NCI-H2171 treated with DMSO at 0.1 percent for 48 hours (cell line): ENCODE measurements at regions not wholly inside any gene's neighbourhood (a gene's known extent, or its start where the extent isn't known, plus 50 kb on each side); places are given as distances from the start of the nearest gene placed in this dataset.
"Not testable (repeated sequence)": the region's sequence is repeated elsewhere in the genome, so short reads cannot be mapped to it uniquely, and the experiment has no call there.

Experiments
- DNase-seq: peaks from one replicate; lab custom pipeline; 2025; lab: John Stamatoyannopoulos, UW

GRCh38 chr1:68785328-68785727, 288.4 kb upstream of the DEPDC1 start:
- DNase-seq = no peak

GRCh38 chr1:68788762-68789161, 291.9 kb upstream of the DEPDC1 start:
- no peak for DNase-seq

DNA sequence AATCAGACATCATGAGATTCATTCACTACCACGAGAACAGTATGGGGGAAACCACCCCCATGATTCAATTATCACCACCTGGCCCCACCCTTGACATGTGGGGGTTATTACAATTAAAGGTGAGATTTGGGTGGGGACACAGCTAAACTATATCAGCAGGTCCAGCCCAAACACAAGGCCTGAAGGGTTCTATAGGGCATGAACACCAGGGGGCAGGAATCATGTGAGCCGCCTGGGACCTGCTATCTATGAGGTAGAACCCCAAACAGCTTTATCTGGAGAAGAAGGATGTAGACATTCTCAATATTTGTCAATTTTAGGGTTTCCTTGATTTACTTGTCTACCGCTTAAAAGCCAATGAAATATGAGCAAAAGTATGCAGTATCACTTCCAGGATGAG, 294.9 kb upstream of the DEPDC1 start:
- DNase-seq = no peak

DNA sequence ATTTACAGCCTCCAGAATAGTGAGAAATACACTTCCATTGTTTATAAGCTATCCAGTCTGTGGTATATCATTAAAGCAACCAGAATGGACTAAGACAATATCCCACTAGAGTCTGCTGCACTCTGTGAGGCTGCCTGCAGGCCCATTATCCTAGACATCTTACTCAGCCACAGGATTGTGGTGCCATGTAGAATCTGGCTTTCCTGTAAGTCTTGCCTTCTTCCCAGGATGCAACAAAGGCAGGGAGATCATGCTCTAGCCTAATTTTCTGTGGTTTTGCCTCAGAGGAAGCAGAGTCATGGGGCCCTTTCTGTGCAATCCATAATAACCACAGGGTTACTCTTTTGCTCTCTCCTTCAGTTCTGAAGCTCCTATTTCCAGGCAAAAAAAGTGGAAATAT, 299.1 kb upstream of the DEPDC1 start:
- no peak for DNase-seq

GRCh38 chr1:68796888-68797287, 300.0 kb upstream of the DEPDC1 start:
- DNase-seq = no peak

GRCh38 chr1:68798071-68798470, 301.2 kb upstream of the DEPDC1 start:
- DNase-seq = no peak

DNA sequence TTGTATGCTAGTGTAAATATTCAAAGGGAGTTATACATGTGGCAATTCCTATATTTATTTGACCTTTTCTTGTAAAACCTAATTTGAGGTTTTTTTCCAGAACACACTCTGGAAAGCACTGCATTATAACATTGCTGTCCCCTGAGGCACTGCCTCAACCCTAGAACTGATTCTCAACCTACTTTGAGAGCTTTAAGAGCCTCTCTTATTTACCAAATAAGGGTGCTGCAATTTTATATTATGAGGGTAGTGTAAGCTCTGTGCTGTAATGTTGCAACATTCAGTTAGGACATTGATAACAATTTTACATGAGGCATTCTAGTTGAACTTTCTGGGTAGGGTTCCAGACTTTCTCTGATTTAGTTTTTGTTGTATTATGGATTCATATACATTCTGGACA, 302.2 kb upstream of the DEPDC1 start:
- no peak for DNase-seq

DNA sequence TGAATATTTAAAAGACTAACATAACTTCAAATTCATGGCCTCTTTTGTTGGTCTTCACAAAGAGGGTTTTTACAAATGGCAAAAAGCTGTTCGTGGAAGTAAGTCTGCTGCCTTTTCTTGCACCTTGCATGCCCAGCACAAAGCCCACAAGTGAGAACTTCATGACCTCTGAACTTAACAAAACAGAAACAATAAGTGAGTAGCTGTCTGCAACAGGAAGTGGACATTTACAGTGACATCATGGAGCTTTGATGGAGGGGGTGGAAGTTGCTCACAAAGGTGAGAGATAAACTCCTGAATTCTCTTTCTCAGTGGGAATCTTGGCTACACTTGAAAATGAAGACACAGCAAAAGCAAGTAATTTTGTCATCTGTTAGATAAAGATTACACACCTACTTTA, 303.3 kb upstream of the DEPDC1 start:
- DNase-seq = no peak

- DNase-seq = no peak
Measured at GRCh38 chr1:68801440-68801839, 304.6 kb upstream of the DEPDC1 start.

GRCh38 chr1:68805097-68805641, 308.3 kb upstream of the DEPDC1 start:
- no peak for DNase-seq

DNA sequence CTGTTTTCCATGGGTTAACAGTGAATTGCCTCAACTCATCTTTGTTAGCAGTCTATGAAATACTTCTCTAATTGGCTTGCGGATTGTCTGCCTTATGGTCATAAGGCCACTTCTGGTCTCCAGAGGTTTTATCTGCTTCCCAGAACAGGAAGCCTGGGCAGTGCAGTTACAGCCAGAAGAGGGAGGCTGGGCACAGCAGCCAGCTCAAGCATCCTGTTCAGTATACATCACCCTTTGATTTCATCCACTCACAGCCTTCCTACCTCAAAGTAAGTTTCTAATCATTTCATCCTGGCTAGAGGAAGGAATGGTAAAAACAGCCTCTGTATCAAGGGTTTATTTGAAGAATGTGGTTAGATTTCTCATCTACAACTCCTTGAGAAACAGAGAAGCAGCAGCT, 311.5 kb upstream of the DEPDC1 start:
- DNase-seq = no peak

GRCh38 chr1:68811806-68812205, 314.9 kb upstream of the DEPDC1 start:
- DNase-seq = no peak

- no peak for DNase-seq
Measured at GRCh38 chr1:68812333-68812732, 315.5 kb upstream of the DEPDC1 start.

GRCh38 chr1:68814067-68814466, 317.2 kb upstream of the DEPDC1 start:
- no peak for DNase-seq

DNA sequence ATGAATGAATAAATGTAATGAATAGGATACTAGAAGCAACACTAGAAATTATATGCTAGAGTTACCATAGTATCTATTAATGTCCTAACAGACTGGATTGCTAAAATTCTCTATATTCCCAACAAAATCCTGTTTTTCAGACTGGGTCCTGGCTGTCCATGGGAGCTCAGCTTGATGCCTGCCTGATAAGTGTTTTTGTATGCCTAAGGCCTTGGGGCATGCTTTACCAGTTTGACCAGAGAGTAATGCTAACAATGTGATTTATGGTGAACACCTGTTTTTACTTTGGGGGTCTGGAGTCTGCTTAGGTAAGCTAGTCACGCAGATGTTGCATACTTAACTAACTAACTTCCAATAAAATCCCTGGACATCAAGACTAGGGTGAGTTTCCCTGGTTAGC, 318.8 kb upstream of the DEPDC1 start:
- DNase-seq = no peak

GRCh38 chr1:68817505-68818210, 320.8 kb upstream of the DEPDC1 start:
- not testable (repeated sequence) for DNase-seq

- peak; percentile 43 for DNase-seq
Measured at GRCh38 chr1:68819190-68819829, 322.4 kb upstream of the DEPDC1 start.

DNA sequence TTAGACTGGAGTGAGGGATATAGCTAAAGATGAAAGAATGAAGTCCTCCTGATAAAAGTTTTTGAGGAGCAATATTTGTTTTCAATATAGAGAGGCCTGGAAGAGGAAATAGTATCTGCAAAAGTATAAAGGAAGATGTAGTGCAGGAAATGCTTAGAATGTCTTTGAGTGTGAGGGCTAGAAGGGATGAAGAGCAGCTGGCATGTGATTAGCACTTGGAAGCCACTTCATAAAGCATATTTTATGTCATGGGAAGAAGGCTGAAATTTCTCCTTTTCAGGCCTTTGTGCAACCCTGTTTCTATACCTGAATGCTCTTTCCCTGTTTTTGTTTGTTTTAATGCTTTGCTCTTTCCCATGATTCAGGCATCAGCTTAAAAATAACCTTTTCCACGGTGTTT, 323.3 kb upstream of the DEPDC1 start:
- no peak for DNase-seq

GRCh38 chr1:68826836-68827235, 330.0 kb upstream of the DEPDC1 start:
- DNase-seq = no peak

DNA sequence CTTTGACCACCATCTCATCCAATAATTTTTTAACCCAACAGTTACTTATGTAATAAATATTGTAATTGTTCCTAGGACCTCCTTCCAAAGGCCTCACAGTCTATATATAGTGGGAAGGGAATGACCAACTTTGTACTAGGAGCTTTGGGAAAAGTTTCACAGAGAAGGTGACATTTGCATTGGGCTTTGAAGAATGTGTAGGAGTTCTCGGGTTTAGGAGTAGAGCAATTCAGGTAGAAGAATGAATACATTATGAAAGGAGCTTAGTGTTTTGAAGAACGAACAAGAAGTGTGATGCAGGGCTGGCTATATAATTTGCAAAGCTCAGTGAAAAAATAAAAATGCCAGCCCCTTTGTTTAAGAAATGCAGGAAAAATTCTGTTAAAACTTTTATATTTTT, 330.4 kb upstream of the DEPDC1 start:
- DNase-seq = no peak

DNA sequence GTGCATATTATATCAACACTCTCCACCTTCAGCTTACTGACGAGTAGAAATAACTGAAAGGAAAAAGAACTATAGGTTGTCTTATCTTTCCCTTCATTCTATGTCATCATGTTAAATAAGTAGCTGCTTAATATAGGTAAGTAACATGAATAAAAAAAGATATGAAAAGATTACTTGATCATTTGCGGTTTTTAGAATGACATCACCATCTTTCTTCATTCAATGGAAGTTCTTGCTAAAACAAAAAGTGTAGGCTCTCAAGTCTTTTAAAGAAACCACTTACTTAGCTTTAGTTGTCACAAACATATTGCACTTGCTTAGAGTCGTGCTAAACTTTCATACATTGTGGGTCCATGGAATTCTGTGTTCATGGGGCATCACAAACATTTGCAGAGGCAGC, 331.1 kb upstream of the DEPDC1 start:
- DNase-seq = no peak

- DNase-seq = no peak
Measured at GRCh38 chr1:68831281-68831680, 334.4 kb upstream of the DEPDC1 start.

GRCh38 chr1:68848017-68848416, 351.1 kb upstream of the DEPDC1 start:
- no peak for DNase-seq

DNA sequence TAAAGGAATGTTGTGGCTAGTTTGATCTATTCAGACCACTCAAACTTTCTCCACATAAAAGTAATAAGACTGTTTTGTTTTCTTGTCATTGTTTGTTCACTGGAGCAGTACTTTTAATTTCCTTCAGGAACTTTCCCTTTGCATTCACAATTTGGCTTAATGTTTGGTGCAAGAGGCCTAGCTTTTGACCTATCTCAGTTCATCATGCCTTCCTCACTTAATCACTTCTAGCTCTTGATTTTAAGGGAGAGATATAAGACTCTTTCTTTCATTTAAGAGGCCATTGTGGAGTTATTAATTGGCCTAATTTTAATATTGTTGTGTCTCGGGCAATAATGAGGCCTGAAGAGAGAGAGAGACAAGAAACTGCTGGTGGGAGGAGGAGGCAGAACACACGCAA, 371.7 kb upstream of the DEPDC1 start:
- no peak for DNase-seq
